NCI-H2227 treated with DMSO at 0.1 percent for 48 hours (cell line): ENCODE measurements at regions not wholly inside any gene's neighbourhood (a gene's known extent, or its start where the extent isn't known, plus 50 kb on each side); places are given as distances from the start of the nearest gene placed in this dataset.

Experiments
- DNase-seq: peaks from one replicate; lab custom pipeline; 2025; lab: John Stamatoyannopoulos, UW

DNA sequence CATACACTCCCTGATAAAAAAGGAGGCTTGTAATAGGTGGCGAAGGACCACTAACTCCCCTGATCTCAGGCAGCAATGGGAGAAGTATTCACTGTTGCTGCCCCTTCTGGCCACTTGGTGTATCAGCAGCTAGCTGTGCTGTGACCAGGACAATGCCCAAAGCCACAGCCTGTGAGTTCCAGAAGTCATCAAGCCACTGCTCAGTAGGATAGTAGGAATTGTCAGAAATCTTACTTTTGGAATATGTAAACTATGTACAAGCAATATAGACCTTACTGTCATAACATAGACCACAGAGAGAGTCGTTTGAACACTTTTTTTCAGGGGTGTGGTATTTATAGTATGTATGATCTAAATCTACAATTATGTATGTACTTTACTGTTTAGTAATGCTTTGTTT is 248.3 kb upstream of the CAMK1G start:
- no peak for DNase-seq

DNA sequence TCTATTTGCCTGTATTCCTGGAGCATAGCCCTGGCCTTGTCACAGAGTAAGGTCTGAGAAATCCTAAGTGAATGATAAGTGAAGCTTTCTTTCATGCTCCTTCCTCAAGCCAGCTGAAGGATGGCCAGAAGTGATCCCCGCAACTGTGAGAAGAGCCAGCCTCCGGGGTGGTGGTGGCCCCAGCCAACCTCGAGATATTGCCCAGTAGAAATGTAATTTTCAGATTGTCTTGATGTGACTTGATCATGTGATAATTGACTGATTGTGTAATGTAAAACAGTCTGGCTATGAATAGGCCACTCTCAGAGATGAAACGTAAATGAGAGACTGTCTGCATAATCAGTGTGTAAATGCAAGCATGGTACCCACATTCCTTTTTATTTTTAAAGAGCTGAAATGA is 242.4 kb upstream of the CAMK1G start:
- DNase-seq = no peak

DNA sequence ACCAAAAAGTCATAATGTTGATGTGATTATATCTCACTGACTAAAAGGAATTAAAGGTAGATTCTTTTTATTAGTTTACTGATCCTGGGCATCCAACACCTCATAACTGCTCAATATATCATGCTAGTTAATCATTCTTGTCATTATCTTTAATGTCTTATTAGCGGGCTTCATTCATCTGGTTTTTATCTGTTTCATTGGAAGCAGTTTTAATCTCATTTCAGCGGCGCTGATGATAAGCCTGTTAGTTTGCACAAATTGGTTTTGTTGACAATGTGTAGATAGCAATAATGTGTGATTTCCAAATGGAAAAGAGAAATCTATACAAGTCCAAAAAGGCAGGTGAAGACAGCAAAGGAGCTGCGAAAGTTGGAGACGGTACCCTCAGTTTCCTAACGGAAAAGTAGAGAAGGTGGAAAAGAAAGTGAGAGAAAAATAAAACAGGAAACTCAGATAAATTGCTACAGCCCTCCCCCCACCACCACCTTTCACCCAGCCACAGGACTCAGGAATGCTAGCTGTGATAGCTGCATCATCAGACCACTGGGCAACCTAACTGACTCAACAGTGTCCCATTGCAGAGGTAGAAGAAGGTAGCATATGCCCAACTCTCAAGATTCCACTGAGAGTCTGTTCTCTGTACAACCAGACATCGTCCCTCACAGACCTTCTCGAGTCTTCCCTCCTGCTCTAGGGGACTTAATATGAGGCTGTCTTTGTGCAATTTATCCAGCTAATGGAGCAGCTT is 241.7 kb upstream of the CAMK1G start:
- no peak for DNase-seq

DNA sequence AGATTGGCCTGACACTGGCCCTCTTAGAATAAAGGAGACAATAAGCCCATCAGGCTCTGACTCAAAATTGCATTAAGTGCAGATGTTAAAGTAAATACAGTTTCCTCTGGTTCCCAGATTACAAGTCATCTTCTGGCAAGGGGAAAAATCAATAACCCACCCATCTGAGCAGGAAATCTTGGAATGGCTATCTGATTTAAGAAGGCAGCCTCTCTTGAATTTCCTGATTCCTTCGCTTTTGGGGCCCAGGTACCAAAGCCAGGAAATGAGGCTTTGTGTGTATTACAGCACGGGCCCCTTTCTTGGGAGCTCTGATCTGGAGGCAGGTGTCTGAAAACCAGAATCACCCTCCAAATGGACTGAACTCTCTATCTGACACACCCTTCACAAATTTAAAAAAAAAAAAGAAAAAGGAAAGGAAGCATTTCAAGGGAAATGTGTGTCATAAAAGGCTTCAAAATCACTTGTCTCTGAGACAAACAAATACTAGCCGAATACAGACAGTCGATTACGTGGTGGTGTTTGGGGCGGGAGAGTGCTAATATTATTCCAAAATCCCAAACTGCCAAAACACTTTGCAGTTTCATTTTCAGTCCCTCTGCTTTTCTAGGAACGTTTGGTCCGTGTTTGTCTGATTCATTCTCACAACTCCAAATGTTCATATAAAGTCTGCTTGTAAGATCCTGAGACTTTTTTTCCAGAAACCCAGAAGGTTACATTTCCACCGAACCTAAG is 240.9 kb upstream of the CAMK1G start:
- DNase-seq = peak; percentile 26

DNA sequence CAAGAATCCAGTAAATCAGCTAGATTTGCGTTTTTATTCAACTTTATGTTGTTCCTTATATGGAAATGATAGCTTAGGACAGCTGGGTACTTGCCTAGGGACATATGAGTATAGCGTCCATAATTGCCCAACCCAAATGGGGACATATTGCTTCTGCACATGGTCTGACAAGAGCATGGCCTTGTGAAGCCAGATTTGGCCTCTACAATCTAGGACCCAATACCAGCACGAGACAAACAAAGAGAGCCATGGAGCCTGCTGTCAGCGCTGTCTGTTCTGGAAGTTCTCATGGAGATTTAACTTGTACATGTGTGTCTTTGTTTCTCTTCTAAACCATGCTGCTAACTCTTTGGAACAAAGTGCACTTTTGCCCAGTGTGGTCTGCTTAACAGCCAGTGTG is 240.0 kb upstream of the CAMK1G start:
- DNase-seq = no peak

DNA sequence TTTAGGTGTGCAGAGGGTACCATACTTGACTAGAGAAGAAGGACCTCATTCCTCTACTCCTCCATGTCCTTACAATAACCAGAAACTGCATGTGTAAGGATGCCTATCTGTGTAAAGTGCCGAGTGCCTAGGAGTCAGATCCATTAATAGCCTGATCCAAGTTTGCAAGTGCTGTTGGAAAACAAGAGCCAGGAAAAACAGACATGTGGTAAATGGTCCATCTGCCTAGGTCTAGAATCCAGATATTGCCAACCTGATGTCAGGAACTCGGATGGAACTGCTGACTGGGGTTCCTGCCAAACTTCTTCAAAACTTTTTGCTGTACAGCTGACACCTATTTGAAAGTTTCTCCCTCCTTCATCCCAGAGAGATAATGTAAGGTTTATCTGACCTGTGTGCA is 239.4 kb upstream of the CAMK1G start:
- DNase-seq = no peak

DNA sequence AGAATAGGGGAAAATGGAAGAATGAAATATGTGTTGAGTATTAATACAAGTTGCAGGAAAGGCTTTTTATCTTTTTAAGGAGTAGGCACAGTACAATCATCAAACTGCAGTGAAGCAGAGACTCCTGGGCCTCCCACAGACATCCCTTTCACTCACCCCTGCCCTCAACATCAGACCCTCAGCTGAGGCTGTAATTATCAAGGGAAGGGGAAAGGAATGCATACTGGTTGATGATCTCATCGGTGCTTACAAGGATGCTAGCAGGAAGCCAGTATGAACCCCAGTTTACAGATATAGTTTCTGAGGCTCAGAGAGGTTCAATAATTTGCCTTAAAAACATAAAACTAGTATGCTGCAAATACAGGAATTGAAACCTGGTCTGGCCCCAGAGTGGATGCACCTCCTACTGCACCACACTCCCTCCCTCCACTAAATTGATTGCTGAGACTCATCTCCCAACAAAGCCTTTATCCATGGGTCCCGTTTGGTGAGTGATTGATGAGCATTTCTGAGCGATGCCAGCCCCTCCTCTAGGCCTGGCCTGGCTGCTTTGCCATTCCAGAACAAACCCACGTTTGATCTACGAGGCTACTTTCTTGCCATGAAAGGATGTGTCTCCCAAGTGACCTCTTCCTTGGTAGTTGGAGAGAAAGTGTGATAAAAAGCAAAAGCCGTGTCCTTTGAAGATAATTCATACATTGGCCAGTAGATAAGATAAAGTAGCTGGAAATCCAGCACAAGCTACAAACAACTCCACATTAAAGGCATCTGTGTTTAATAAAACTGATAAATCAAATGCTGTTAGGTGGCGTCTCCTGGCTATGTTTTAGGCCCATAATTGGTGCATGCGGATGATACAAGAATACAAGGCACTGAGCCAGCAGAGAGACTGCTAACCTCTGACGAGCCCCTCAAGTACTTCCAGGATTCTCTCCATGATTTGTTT is 233.9 kb upstream of the CAMK1G start:
- peak; percentile 55 for DNase-seq

DNA sequence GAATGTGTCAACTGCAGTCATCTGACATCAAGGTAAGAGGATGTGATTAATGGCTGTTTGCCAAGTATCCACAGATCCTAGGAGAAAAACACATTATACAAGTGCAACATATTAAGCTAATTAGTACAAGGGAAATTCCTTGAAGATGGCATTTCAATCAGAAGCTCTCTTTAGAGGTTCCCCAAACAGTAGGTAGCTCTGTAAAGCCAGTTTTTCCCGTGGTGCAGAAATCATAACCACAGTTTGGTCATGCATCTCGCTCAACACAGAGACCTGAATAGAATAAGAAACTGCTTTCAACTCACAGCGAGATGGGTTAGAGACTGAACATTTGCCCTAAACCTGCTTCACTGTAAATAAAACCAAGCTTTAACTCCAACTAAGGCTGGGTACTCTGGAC is 230.5 kb upstream of the CAMK1G start:
- DNase-seq = no peak

DNA sequence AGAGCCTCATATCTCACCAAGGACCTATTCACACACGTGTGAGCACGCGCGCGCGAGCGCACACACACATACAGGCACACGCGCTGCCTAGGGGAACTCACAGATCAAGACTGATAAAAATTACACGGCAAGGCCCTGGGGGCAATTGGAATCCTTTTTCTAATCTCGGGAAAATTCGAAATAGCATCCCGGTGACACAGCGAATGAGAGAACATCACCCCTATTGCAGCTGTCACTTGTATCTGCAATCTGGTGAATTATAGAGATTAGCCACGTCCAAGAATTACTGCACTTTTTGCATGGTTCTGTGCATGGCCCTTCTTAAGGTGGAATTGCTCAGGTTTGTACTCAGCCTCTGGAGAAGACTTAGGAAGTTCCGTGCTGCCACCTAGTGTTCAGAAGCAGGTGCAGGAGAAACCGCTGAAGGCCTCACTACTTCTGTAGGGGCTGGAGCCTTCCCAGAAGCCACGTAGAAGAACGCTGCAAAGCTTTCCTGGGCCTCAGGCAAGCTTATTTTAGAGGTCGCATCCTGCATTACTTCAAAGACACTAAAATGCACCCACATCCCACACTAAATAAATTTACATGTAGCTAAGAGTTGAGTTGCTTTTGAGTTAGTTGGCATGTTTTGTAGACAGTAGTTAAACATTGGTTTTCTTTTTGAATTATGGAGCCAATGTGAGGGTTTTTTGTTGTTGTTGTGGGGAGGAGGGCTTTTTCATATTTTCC is 229.2 kb upstream of the CAMK1G start:
- peak; percentile 89 for DNase-seq

DNA sequence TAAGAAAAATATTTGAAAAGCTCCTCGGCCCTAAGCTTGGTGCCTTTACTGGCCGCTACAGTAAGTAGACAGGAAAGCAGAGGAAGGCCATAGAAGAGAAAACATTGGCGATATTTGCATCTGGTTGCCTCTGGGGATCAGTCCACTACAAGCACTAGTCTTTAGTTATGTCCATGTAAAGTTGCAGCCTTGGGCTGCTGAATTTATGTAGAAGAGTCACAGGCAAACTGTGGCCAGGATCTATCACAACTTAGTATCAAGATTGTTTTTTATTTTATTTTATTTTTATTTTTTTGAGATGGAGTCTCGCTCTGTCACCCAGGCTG is 228.7 kb upstream of the CAMK1G start:
- DNase-seq = no peak

DNA sequence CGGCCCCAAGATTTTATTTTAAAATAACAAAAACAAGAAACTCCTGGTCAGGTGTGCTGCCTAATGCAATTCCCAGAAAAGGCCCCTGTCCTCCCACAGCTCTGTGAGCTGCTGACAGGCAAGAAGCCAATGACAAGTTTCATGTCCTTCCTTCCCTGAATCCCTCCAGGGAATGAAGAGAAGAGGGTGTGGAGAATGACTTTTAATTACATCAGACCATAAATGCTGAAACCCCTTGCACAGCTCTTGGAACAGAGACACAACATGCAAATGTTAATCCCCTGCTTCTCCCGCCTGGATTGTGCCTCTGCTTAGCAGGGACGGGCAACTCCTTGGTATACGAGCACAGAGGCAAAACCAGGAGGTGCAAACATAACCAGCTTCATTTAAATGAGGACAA is 228.1 kb upstream of the CAMK1G start:
- no peak for DNase-seq

DNA sequence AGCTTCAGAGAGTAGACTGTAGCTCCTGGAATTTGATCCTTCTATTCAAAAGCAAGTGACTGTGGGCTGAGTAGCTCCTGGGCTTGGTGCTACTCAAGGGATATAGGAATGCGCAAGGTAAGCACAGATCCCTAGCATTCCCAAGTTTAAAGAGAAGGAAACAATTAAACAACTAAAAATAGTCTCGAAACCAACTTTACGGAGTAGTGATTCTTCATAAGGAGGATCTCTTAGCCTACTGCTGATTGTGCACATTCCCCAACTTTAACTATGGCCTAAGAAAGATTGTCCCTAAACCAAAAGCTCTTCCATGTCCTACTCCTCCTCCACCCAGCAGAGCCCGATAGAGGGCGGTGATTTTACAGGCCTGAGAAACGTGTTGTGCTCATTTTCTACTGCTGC is 226.5 kb upstream of the CAMK1G start:
- no peak for DNase-seq

DNA sequence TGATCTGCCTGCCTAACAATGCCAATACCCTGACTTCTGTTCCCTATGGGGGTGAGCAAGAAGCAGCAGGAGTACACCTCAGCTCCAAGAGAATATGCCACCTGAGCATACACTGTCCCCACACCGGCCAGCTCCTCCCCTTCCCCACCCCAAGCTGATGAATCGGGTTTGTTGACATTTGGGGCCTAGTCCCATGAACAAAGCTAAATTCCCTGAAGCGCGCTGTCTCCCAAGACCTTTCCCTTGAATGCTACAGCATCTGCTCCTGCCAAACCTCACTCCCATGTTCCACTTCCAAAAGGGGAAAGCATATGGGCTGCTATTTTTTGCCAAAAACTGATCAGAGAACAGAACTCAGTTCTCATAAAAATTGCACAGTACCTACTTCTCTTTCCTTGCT is 220.4 kb upstream of the CAMK1G start:
- no peak for DNase-seq

DNA sequence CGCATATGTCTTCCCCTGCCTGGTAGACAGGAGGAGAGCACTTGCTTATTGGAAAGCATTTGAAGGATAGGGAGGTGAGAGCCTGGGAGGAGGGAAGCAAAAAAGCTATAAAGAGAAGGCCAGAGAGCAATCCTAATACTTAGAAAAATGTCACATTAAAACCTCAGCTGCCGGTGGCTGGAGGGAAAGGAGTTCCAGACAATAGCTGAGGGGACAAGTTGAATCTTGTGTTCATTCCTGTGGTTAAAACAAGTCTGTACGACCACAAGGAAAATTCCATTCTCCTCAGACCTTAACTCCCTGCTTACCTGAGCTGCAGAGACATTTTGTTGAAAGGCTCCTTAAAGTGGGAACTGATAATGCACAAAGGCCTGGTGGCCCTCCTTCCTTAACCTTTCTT is 218.8 kb upstream of the CAMK1G start:
- DNase-seq = no peak

DNA sequence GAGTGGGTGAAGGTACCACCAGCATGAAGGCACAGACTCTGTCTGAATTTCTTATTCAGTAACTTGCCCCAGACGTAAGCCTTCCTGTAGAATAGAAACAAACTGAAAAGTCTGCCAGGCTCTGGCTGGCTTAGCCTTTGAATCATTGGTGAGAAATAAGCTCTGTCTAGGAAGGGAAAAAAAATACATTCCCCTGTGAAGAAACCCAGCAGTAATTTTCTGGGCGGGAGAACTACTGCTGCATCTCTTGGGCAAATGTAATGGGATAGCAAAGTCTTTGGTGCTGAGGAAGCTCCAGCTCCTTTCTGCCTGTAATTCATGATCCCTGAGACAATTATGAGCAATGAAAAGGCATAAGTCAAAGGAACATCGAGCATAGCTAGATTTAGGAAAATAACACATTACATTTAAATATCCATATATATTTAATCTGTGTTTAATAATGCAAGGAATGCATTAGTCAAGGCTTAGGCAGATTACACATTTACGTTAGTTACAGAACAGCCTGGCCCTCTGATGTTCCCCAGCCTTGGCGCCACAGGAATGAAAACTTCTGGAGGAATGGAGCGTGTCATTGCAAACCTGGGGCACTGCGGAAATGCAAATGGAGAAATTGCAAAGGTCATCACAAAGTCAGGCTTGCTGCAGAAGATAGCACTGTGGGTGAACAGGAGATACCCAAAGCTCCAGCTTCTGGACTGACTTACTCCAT is 216.3 kb upstream of the CAMK1G start:
- DNase-seq = no peak

DNA sequence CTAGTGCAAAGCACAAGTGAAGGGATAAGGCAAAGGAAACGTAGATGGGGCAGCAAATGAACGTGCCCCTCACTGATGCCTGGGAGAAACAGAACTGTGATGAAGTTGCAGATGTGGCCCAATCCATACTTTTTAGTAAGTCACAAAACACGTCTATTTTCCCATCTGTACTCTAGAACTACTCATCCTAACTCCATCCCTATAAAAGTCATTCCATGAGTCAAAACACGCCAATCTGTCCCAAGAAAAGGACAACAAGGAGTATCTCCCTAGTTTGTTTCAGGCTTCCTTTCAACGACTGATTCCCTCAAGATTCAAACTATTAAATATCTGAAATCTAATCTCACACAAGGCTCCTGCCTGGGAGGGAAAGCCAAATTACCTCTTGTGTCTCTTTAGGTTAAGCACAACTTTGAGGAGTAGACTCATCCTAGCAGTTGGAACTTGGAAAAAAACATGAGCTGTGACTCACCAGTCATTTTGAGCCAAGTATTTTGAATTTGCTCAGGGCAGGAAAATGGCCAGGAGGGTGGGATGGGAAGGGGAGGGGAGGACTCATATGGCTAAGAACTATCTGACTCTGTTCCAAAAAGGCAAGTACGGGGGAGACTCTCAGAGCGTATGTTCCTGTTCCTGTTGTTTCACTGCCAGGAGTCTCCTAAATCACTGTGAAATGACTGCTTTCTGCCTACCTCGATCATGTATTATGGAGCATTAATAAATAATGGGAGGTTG is 214.5 kb upstream of the CAMK1G start:
- no peak for DNase-seq

DNA sequence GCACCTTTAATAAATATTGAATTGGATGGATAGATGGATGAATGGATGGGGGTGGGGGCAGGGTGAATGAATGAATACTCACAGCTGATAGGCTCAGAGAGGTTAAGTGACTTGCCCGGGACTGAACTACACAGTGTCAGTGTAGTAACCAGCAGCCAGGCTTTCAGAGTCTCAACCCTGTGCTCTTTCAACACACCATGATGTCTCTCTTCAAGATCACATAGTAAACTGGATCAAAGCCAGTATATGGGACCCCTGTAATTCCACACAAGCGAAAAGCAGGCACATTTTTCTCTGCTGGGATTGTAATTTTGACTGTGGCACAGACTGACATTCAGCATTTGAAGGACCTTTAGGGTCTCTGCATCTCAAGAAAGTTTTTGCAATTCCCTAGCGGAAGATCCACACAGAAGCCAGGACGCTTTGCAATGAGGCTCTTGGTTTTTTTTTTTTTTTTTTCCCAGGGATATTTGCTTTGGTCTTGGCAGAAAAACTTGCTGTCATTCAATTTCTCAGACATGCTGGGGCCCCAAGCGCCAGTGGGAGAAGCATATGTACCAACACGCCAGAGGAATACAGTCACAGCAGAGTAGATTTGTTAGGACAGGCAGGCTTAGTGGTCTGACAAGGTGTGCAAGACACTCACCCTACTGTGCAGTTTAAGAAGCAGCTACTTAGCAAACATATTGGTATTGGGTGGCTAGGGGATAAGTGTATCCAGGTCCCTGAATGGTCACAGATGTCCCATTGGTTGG is 213.1 kb upstream of the CAMK1G start:
- DNase-seq = no peak

DNA sequence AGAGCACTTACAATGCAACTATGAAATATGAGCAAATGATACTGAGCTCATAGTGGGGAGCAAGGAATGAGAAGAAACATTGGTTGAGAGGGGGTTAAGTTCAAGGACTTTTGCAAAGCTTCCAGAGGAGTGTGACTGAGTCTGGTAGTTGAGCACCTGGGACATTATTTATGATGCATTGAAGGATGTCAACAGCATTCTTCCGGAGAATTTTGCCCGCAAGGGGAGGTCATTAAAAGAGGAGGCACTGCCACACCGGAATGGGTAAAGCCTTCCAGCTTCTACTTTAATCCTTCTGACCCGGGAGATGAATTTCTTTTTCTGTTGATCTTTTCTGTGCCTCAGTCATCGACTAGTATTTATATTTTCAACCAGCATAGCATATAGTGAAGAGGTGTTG is 208.4 kb upstream of the CAMK1G start:
- no peak for DNase-seq

DNA sequence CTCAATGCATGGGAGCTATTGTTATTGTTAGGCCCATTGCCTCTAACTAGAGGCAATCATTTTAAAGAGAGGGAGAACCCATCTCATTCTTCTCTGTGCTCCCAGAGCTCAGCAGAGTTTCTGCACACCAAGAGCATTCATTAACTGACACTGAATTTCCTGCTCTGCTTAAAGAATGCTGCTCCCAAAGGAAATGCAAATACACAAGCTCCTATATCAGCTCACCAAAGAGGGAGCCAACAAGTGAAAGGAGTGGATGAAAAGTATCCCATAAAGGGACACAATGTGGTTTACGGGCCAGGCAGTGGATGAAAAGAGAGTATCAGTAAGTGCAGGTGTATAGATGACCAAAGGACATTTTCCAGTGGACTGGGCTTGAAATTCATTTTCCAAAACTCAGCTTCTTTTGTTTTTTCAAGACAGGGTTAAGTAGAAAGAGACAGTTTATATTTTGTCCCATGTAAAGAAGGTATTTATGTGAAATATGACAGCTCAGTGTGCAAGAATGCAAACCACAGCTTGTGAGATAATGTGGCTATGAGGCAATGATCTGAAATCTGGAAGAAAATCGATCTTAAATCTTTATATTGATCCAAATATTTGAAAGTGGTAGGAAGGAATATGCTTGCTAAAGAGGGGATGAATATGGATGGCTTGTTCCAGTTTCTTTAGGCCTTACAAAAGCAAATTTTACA is 207.7 kb upstream of the CAMK1G start:
- no peak for DNase-seq
